Stomach smooth muscle (tissue), 2 donors: ENCODE measurements at regions not wholly inside any gene's neighbourhood (a gene's known extent, or its start where the extent isn't known, plus 50 kb on each side); places are given as distances from the start of the nearest gene placed in this dataset.
"Not testable (repeated sequence)": the region's sequence is repeated elsewhere in the genome, so short reads cannot be mapped to it uniquely, and the experiment has no call there.

Source experiments
- H3K27ac ChIP-seq: one replicate; pipeline ENCODE4 v1.7.0; 2013; ENCODE audit warnings: mild to moderate bottlenecking, low read length, inconsistent platforms
- H3K27me3 ChIP-seq, 2 donors: one replicate each; pipeline ENCODE4 v1.7.0; 2013; ENCODE audit warnings: low read length in 2 of 2; ENCODE audit not compliant: insufficient read depth in 2 of 2, control insufficient read depth in 1 of 2
- H3K36me3 ChIP-seq, 2 donors: one replicate each; pipeline ENCODE4 v1.7.0; 2013; ENCODE audit warnings: low read length in 2 of 2; ENCODE audit not compliant: control insufficient read depth in 2 of 2, insufficient read depth in 2 of 2
- H3K4me1 ChIP-seq: one replicate; pipeline ENCODE4 v1.7.0; 2013; ENCODE audit warnings: low read length; ENCODE audit not compliant: control insufficient read depth, insufficient read depth
- H3K4me3 ChIP-seq, 2 donors: one replicate each; pipeline ENCODE4 v1.7.0; 2013; ENCODE audit warnings: low read length in 2 of 2
- H3K9ac ChIP-seq, 2 donors: one replicate each; pipeline ENCODE4 v1.7.0; 2013; ENCODE audit warnings: low read length in 2 of 2, mild to moderate bottlenecking in 1 of 2
- H3K9me3 ChIP-seq, 2 donors: one replicate each; pipeline ENCODE4 v1.7.0; 2013; ENCODE audit warnings: low read length in 2 of 2; ENCODE audit not compliant: control insufficient read depth in 2 of 2
- donor health status: healthy.
- donor health status: Pancreatic carcinoma.

GRCh38 chr5:63388188-63388587, 574.1 kb downstream of the HTR1A start:
- H3K9me3 ChIP-seq, H3K27me3 ChIP-seq, H3K4me1 ChIP-seq, H3K36me3 ChIP-seq, H3K27ac ChIP-seq, H3K9ac ChIP-seq, H3K4me3 ChIP-seq: not testable (repeated sequence)

DNA sequence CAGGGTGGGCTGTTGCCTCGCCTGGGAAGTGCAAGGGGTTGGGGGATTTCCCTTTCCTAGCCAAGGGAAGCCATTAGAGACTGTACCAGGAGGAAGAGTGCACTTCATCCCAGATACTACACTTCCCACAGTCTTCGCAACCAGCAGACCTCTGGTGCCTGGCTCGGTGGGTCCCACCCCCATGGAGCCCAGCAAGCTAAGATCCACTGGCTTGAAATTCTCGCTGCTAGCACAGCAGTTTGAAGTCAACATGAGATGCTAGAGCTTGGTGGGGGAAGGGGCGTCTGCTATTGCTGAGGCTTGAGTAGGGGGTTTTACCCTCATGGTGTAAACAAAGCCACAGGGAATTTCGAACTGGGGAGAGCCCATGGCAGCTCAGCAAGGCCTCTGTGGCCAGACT, 586.4 kb downstream of the HTR1A start:
- Histone ChIP-seq H3K9ac (no peak overlapping the region), H3K9me3 (no peaks in the 10 kb centered on the region), H3K36me3 (no peaks in the 10 kb centered on the region), H3K27me3 (no peaks in the 10 kb centered on the region), H3K4me3 (no peak overlapping the region), H3K4me1 (no peaks in the 10 kb centered on the region), H3K27ac (no peak overlapping the region)

GRCh38 chr5:63374085-63374484, 588.2 kb downstream of the HTR1A start:
- Histone ChIP-seq H3K4me3 (no peak overlapping the region), H3K9me3 (no peaks in the 10 kb centered on the region), H3K36me3 (no peaks in the 10 kb centered on the region), H3K27ac (no peak overlapping the region), H3K4me1 (no peaks in the 10 kb centered on the region), H3K27me3 (no peaks in the 10 kb centered on the region), H3K9ac (no peak overlapping the region)

DNA sequence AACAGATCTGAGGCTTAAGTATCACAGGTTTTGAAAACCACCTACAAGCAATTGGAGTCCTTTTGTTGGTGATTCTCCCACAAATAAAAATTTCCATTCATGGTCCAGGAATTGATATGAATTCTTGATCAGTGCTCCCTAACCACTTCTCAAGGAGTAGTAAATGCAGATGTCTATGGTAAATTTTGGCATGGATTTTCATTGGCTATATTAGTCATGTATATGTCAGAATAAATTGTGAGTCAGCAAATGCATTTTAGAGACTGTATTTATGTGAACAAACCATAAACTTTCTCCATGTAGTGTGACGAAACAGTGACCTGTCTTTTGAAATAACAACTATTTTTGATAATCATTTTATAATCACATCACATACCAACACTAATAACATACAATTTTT, 611.1 kb downstream of the HTR1A start:
- Histone ChIP-seq H3K27ac (no peak overlapping the region), H3K4me3 (no peak overlapping the region), H3K4me1 (no peaks in the 10 kb centered on the region), H3K9ac (no peak overlapping the region), H3K9me3 (no peaks in the 10 kb centered on the region), H3K27me3 (no peaks in the 10 kb centered on the region), H3K36me3 (no peaks in the 10 kb centered on the region)

DNA sequence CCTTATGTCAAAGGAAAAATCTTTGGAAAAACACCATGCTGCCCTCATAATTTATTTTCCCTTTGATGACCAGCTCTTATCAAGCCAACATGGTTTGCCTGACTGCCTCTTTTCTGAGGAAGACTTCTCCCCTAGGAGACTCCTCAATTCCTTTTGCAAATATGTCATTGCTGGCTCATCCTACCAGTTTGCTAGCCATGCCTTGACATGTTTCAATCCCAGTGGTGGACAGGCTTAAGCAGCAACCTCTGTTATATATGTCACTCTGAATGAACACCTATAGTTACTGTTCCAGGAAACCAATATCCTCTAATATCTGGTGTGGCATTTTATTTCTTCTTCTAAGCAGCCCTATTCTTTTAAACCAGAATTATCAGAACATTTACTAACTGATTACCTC, 615.8 kb downstream of the HTR1A start:
- Histone ChIP-seq H3K27ac (no peak overlapping the region), H3K27me3 (no peaks in the 10 kb centered on the region), H3K9ac (no peak overlapping the region), H3K4me3 (no peak overlapping the region), H3K9me3 (no peaks in the 10 kb centered on the region), H3K4me1 (no peaks in the 10 kb centered on the region), H3K36me3 (no peaks in the 10 kb centered on the region)

GRCh38 chr5:63341442-63341841, 620.8 kb downstream of the HTR1A start:
- H3K4me3 ChIP-seq = no peak overlapping the region
- H3K9me3 ChIP-seq = peaks cover 0 to 2% of the 10 kb centered on the region in 2 donors
- no peaks in the 10 kb centered on the region for H3K4me1 ChIP-seq
- no peak overlapping the region for H3K9ac ChIP-seq
- no peaks in the 10 kb centered on the region for H3K27me3 ChIP-seq
- H3K27ac ChIP-seq = no peak overlapping the region
- no peaks in the 10 kb centered on the region for H3K36me3 ChIP-seq

- H3K4me3 ChIP-seq = no peak overlapping the region
- H3K36me3 ChIP-seq = no peaks in the 10 kb centered on the region
- no peaks in the 10 kb centered on the region for H3K27me3 ChIP-seq
- H3K4me1 ChIP-seq = no peaks in the 10 kb centered on the region
- H3K9ac ChIP-seq = no peak overlapping the region
- no peaks in the 10 kb centered on the region for H3K9me3 ChIP-seq
- H3K27ac ChIP-seq = no peak overlapping the region
Observed at GRCh38 chr5:63323926-63324325, 638.3 kb downstream of the HTR1A start.

DNA sequence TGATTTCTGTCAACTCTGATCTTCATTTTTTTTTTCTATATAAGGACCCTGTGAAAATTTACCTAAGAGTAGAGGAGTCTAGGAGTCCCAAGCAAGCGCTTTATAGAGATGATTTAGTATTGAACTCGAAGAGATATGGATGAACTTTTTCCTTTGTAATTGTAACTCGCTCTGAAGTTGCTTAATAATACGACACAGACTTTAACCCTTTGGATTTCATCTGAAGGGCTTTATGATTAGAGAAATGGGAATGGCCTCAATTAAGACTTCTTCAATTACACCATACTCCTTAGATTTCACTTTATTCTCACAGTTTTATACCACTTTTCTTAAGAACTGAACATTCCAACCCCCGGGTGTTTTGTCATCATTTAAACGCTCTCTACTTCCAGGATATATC, 647.7 kb downstream of the HTR1A start:
- Histone ChIP-seq H3K9me3 (no peaks in the 10 kb centered on the region), H3K9ac (no peak overlapping the region), H3K27me3 (no peaks in the 10 kb centered on the region), H3K4me1 (no peaks in the 10 kb centered on the region), H3K27ac (no peak overlapping the region), H3K36me3 (no peaks in the 10 kb centered on the region), H3K4me3 (no peak overlapping the region)

- Histone ChIP-seq H3K27me3 (no peaks in the 10 kb centered on the region), H3K9me3 (no peaks in the 10 kb centered on the region), H3K4me1 (no peaks in the 10 kb centered on the region), H3K27ac (no peak overlapping the region), H3K9ac (no peak overlapping the region), H3K4me3 (no peak overlapping the region), H3K36me3 (no peaks in the 10 kb centered on the region)
Observed at GRCh38 chr5:63310644-63311043, 651.6 kb downstream of the HTR1A start.

DNA sequence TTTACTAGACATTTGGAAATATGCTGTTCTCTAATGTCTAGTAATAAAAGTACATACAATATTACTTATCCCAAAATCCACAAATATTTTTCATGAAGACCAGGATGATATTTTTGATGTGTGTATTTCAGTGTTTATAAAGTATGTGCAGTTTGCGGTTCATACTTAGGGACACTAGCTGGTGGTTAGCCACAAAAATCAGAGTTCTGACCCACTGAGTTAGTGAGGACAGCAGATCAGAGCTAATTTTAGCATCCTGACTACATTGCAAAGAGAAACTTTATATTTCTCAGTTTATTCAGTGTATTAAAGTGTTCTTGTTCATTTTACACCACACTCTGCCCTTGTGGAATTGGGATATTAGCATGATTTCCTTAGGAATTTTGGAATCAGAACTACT, 655.3 kb downstream of the HTR1A start:
- Histone ChIP-seq H3K4me1 (no peaks in the 10 kb centered on the region), H3K9ac (no peak overlapping the region), H3K27ac (no peak overlapping the region), H3K27me3 (no peaks in the 10 kb centered on the region), H3K9me3 (no peaks in the 10 kb centered on the region), H3K4me3 (no peak overlapping the region), H3K36me3 (no peaks in the 10 kb centered on the region)

DNA sequence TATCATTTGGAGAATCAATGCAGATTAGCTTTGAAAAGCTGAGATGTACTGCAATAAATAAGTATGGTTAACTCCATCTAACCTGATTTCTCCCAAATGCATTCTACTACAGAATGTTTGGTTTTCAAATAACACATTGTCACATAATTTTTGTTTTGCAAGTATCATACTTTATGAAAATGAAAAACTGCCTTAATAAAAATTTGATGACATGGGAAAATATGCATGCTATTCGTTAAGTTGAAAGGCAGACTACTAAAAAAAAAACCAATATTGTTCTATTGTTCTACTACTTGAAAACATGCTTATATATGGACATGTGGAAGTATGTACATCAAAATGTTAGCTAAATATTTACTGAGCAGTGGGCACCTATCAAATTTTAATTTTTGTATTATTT, 668.9 kb downstream of the HTR1A start:
- no peaks in the 10 kb centered on the region for H3K4me1 ChIP-seq
- H3K9me3 ChIP-seq = no peaks in the 10 kb centered on the region
- no peaks in the 10 kb centered on the region for H3K36me3 ChIP-seq
- H3K27ac ChIP-seq = no peak overlapping the region
- no peak overlapping the region for H3K4me3 ChIP-seq
- no peak overlapping the region for H3K9ac ChIP-seq
- no peaks in the 10 kb centered on the region for H3K27me3 ChIP-seq

DNA sequence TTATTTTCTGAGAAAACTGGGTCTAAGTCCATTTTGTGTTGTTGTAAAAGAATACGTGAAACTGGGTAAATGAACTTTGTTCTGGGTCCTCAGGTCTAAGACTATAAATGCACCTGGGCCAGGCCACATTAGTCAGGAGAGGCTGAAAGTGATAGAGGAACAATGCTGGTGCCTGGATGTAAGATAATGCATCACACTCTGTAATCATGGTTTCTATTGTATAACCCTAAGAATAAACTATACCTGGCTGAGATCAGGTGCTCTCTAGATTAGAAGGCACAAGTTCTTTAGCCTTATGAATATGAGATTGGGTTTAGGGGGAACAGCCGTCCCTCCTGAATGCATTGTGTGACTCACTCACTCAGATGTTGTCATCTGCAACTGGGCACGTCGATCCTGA, 675.5 kb downstream of the HTR1A start:
- Histone ChIP-seq H3K9me3 (no peaks in the 10 kb centered on the region), H3K36me3 (no peaks in the 10 kb centered on the region), H3K4me3 (no peak overlapping the region), H3K9ac (no peak overlapping the region), H3K27ac (no peak overlapping the region), H3K27me3 (no peaks in the 10 kb centered on the region), H3K4me1 (no peaks in the 10 kb centered on the region)
